Kidney glomerular epithelial cell (primary cell): ENCODE measurements at regions not wholly inside any gene's neighbourhood (a gene's known extent, or its start where the extent isn't known, plus 50 kb on each side); places are given as distances from the start of the nearest gene placed in this dataset.
"Not testable (repeated sequence)": the region's sequence is repeated elsewhere in the genome, so short reads cannot be mapped to it uniquely, and the experiment has no call there.

Experiments
- DNase-seq: peaks from one replicate; lab custom pipeline; 2025; lab: John Stamatoyannopoulos, UW

- DNase-seq, result no peak
Measured at GRCh38 chr2:56510610-56511009, 326.8 kb downstream of the CCDC85A start.

- no peak for DNase-seq
Measured at GRCh38 chr2:56515399-56515798, 331.6 kb downstream of the CCDC85A start.

DNA sequence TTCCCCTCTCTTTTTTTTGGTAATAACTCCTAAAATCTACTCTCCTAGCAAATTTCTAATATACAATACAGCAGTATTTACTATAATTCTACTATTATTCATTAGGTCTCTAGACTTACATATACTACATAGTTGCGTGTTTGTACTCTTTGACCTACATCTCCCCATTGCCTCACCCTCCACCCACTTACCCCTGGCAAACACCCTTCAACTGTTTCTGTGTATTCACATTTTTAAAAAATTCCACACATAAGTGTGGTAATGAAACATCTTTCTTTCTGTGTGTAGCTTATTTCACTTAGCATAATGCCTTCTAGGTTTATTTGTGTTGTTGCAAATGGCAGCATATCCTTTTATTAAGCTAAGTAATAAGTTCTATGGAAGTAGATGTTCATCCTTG lies 336.0 kb downstream of the CCDC85A start:
- DNase-seq, result no peak

GRCh38 chr2:56522605-56523089 lies 338.9 kb downstream of the CCDC85A start:
- DNase-seq, result peak; percentile 43

DNA sequence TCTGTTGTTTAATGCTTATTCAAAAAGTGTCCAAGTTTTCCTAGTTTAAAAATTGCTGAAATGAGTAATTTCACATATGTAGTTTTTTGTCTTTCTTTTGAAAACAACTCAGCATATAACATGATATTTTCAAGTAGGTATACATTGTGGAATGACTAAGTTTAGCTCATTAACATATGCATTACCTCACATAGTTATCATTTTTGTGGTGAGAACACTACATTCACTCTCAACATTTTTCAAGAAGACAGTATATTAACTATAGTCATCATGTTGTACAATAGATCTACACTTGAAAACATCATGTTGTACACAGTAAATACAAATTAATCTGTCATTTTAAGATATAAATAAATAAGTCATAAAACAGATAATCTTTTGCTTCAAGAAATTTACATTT lies 340.0 kb downstream of the CCDC85A start:
- DNase-seq, result no peak

DNA sequence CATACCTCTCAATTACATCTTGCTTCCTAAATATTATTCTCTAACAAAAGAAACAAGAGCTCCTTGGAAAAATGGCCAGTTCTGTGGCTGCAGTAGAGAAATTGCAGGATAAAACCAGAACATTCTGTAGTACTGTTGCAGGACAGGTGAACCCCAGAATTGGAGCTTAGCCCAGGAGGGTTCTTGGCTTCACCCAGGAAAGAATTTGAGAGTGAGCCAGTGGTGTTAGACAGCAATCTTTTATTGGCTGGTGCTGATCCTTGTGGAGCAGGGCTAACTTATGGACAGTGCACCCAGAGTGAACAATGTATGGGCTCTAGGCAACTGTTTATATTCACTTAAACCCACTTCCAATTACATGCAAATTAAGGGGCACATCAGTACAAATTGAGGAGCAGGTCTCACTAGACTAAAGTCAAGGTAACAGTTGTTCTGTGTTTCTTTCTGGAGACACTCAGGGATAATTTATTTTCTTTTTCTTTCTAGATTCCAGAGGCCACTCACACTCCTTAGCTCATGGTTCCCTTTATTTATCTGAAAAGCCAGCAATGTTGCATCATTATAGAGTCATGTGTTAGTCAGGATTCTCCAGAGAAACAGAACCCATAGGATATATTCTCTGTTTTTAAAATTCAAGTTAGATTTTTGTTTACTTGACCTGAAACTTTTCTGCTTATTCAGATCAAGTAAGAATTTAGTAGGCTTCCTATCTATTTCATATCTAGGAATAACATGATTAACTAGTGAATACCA lies 348.1 kb downstream of the CCDC85A start:
- no peak for DNase-seq

- no peak for DNase-seq
Measured at GRCh38 chr2:56534321-56534720, 350.5 kb downstream of the CCDC85A start.

DNA sequence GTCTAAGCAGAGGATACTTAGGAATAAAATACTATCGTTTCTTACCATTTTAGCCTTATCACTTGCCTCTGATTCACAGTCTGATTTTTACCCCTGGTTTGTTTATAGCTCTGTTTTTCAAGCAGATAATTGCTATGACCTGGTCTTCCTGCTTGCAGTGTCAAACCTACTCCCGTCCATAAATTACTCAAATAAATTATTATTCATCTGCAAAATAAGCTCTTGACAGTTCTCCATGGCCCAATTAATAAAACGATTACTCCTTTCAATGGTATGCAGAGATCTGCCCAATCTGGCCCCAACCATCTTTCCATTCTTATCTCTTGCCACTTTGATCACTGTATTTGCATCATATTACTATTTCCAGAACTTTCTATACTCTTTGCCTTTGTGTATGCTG lies 354.0 kb downstream of the CCDC85A start:
- DNase-seq, result no peak

GRCh38 chr2:56539618-56540017 lies 355.8 kb downstream of the CCDC85A start:
- no peak for DNase-seq

- no peak for DNase-seq
Measured at GRCh38 chr2:56540467-56540866, 356.7 kb downstream of the CCDC85A start.

DNA sequence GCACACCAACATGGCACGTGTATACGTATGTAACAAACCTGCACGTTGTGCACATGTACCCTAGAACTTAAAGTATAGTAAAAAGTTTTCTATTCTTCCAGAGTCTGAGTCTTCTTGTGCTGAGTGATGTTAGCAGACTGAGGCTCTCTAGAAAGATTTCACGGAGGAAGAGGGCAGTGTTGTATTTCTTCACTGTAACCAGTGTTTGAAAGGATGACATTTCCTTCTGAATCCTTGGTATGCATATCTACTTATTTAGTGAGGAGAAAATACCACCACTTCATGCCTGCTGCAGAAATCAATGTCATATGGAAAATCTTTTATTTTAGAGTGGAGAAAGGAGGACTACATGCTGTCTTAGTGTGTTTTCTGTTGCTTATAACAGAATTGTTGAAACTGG lies 357.1 kb downstream of the CCDC85A start:
- no peak for DNase-seq

DNA sequence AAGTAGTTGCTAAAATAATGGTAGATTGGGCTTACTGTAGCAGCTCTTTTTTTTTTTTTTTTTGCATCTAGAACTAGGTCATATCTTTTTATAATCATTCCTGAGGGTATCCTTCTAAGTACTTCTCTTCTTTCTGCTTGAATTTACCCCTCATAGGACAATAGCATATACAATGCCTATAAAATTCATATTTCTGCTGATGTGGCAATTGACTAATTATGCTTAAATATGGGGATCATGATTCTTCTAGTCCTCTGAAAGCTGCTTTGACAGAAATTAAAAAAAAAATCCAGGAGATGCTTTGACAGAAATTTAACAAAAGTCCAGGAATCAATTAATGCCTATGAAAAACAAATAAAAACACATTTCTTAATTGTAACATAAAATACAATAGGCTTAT lies 358.4 kb downstream of the CCDC85A start:
- DNase-seq, result no peak

GRCh38 chr2:56565143-56565542 lies 381.4 kb downstream of the CCDC85A start:
- DNase-seq, result no peak

- DNase-seq, result no peak
Measured at GRCh38 chr2:56571074-56571473, 387.3 kb downstream of the CCDC85A start.

- no peak for DNase-seq
Measured at GRCh38 chr2:56576001-56576400, 392.2 kb downstream of the CCDC85A start.

DNA sequence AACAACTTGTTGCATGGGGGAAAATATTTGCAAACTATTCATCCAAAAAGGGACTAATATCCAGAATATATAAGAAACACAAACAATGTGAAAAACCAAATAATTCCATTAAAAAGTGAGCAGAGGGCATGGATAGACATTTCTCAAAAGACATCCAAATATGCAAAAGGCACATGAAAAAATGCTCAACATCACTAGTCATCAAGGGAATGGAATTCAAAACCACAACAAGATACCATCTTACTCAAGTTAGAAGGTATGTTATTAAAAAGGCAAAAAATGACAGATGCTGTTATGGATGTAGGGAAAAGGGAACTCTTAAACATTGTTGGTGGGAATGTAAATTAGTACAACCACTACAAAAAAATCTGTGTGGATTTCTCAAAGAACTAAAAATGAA lies 396.5 kb downstream of the CCDC85A start:
- peak; percentile 57 for DNase-seq

- DNase-seq, result no peak
Measured at GRCh38 chr2:56582570-56582969, 398.8 kb downstream of the CCDC85A start.

DNA sequence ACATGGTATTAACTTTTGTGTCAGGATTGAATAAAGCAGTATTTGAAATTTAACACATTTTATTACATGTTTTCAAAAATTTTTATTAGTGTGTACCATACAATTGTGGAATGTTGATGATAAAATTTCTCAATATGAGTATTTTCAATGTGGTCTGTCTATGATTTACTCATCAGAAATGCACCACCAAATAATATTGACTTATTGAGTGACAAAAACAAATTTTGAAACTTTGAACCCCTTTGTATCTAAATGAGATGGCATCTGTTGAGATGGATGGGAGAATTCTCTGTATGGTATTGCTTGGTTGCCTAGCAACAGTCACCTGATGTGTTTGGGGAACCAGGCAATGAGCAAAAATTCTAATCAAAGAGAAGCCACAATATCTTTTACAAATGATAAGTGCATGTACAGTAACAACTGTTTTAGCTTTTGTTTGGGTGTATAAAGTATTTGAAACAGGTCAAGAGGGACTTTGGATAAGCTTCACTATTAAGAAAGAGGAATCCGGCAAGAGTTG lies 400.1 kb downstream of the CCDC85A start:
- no peak for DNase-seq

DNA sequence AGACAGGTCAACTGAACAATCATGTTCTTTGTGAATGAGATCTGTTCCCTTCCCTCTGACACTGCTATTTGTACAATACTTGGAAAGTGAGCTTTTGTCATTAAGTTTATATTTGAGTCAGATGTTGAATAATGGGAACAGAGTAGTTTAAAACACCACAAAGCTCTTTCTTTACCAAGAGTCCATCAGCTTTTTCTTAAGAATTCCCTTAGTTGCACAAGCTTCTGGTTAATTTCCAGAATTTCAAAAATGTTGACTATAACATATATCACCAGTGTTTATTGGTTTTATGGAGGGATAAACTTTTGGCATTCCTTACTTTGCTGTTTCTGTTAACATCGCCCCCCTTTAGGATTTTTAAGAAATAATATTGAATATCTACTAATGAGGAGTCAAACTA lies 403.7 kb downstream of the CCDC85A start:
- DNase-seq, result no peak

- DNase-seq, result no peak
Measured at GRCh38 chr2:56589194-56589593, 405.4 kb downstream of the CCDC85A start.

- DNase-seq, result no peak
Measured at GRCh38 chr2:56589835-56590234, 406.0 kb downstream of the CCDC85A start.

DNA sequence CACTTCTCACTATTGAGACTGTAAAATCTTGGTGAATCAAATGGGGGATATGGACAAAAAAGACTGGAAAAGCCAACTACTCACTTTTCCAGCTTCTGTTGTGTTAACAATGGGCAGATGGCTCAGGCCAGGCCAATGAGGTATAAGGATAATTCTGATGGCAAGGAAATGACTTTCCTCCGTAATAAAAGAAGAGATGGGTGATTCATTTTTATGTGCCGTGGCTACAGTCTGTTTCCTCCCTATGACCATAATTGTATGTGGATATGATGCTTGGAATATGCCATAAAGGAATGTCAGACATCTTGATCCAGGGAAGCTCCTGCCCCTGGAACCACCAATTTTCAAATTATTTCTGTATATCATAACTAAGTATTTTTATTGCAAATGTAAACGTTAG lies 406.8 kb downstream of the CCDC85A start:
- no peak for DNase-seq

DNA sequence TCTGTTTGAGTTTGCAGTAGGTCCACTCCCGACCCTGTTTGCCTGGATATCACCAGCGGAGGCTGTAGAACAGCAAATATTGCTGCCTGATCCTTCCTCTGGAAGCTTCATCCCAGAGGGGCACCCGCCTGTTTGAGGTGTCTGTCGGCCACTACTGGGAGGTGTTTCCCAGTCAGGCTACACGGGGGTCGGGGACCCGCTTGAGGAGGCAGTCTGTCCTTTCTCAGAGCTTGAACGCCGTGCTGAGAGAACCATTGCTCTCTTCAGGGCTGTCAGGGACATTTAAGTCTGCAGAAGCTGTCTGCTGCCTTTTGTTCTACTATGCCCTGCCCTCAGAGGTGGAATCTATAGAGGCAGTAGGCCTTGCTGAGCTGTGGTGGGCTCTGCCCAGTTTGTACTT lies 422.3 kb downstream of the CCDC85A start:
- not testable (repeated sequence) for DNase-seq

- no peak for DNase-seq
Measured at GRCh38 chr2:56613254-56613653, 429.5 kb downstream of the CCDC85A start.
